HG03460 (cell line): ENCODE measurements at regions not wholly inside any gene's neighbourhood (a gene's known extent, or its start where the extent isn't known, plus 50 kb on each side); places are given as distances from the start of the nearest gene placed in this dataset.
"Not testable (repeated sequence)": the region's sequence is repeated elsewhere in the genome, so short reads cannot be mapped to it uniquely, and the experiment has no call there.

Source experiments
- ATAC-seq: cut with Tn5 transposase; IDR thresholded peaks from one replicate; pipeline ENCODE4 v1.9.1; 2021; ENCODE audit not compliant: unreplicated experiment

DNA sequence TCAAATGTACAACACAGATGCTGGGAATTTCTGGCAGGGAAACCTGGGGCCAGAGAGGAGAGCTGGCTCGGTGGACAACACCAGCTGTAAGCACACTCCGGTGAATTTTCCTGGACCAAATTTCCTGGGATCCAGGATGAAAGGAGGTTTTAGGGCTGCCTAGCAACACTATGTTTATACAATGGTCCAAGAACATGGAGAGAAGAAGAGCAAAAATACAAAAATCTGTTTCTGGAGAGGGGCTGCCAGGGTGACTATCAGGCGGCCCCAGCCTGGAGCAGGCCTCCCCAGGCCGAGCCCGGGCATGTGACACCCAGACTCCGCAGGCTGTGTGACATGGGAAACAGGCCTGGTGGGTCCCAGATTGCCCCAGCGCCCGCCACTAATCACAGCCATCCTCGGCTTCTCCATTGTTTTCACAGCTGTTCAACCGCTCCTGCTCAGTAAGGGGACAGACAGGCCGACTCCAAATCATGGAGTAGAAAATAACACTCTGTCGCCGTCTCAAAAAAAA lies 336.0 kb upstream of the NFIA start:
- ATAC-seq = no peak

GRCh38 chr1:60745484-60745883 lies 336.9 kb upstream of the NFIA start:
- no peak for ATAC-seq

DNA sequence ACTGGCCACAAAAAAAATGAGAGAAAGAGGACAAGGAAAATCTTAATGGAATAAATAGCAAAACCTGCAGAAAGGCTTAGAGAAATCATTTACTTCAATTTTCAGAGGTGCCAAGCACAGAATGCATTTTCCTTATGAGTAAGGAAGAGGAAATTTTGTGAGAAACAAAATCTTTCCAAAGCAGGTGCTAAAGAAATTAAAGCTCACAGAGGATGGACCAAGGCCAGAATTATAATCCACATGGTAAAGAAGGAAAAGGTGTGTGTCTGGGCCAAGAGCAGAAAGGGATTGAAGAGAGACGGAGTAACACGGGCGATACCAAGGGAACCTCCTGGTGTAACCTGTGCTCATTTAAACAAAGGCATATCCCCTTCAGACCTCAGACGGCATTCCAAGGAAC lies 340.0 kb upstream of the NFIA start:
- no peak for ATAC-seq

- ATAC-seq = no peak
Observed at GRCh38 chr1:60740154-60740553, 342.2 kb upstream of the NFIA start.

- ATAC-seq = no peak
Observed at GRCh38 chr1:60739729-60740128, 342.6 kb upstream of the NFIA start.

GRCh38 chr1:60732977-60733401 lies 349.4 kb upstream of the NFIA start:
- no peak for ATAC-seq

GRCh38 chr1:60731321-60731720 lies 351.0 kb upstream of the NFIA start:
- ATAC-seq = no peak

DNA sequence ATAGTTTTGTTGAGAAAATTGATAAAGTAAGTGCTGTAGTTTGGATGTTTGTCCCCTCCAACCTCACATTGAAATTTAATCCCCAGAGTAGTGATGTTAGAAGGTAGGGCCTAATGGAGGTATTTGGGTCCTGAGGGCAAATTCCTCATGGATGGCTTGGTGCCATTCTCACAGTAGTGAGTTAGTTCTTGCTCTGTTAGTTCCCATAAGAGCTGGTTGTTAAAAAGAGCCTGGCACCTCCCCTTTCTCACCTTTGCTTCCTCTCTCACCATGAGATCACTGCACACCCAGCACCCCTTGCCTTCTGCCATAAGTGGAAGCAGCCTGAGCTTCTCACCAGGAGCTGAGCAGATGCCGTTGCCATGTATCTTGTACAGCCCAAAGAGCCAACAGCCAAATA lies 354.8 kb upstream of the NFIA start:
- ATAC-seq = no peak

DNA sequence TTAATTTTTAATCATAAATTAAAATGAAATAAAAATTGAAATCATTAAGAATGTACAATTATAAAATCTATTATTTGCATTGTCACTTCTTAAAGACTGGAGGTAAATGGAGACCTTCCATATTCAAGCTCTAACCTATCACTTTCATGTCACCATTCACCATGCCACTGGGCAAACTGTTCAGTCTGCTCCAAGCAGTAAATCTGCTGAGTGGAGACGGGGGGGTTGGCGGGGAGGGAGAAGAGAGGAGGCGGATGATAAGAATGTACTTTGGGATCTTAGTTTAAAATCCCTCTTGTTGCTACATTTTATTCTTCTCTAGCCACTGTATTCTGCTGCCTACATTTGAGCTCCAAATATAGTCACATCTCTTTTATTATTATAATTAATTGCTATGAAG lies 365.9 kb upstream of the NFIA start:
- ATAC-seq = no peak

- ATAC-seq = no peak
Observed at GRCh38 chr1:60715970-60716369, 366.4 kb upstream of the NFIA start.

- ATAC-seq = no peak
Observed at GRCh38 chr1:60709426-60709825, 372.9 kb upstream of the NFIA start.

DNA sequence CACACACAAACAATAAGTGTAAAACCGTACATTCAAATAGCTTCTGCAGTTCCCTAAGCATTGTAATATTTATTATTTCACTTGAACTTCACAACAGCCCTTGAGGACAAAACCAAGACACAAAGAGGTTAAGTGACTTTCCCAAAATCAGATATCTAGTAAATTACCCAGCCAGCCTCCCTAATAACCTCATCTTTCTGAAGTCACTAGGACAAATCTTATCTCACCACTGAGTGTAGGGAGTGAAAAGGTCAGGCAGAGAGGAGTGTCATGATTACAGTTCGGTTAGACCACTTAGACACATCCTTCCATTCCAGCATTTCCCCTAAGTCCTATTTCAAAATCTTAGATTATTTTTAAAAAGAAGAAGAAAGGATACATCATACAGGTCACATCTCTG lies 377.3 kb upstream of the NFIA start:
- no peak for ATAC-seq

DNA sequence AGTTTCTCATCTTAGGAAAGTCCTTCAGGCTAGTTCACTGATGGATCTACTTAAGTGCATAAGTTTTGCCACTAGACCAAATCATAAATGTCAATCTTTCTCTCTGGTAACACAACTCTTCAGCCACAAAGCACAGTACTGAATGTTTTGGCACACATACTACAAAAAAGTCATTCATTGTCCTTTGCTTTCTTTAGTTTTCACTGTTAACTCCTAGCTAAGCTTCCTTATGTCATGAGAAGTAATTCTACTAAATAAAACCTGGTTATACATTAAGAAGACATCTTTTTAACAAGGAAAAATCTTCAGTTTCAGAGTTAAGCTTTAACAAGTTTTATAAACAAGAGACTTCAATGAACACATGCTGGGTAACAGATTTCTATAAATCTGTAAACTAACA lies 379.2 kb upstream of the NFIA start:
- ATAC-seq = no peak

DNA sequence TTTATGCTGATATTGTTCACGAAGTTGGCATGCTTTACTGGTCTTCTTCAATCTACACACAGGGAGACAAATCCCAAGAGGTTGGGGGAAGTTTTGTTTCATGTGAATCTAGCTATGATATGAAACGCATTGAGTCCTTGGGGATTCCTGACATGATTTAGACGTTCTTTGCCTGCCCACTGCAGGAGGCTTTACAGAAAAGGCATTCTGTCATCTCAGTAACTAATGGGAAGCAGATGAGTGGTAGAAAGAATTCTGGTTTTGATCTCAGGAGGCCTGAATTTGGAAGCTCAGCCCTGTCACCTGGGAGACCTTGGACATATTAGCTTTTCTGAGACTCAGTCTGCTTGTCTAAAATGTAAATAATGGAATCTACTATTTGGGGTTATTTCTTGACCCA lies 383.0 kb upstream of the NFIA start:
- no peak for ATAC-seq

- ATAC-seq = no peak
Observed at GRCh38 chr1:60697204-60697994, 385.0 kb upstream of the NFIA start.

GRCh38 chr1:60696512-60696911 lies 385.8 kb upstream of the NFIA start:
- no peak for ATAC-seq

DNA sequence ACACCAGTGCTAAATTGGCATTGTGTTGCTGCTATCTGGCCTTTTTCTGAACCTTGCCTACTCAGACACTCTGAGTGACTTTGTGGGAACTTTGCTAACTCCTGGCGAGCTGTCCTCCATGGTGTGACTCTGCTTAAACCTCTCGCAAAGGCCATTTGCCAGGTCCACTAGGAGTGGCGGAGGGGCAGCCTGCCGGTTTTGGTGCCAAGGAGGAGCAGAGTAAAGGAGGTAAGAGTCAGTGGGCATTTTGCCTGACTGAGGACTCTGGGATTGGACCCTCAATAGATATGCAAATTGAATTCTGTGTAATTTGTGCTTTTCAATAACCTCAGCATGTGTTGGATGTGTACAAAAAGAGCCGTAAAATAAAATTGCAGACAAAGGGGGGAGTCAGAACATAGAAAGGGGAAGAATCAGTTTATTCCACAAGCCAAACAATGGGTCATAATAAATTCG lies 386.6 kb upstream of the NFIA start:
- ATAC-seq = no peak

GRCh38 chr1:60694980-60695379 lies 387.4 kb upstream of the NFIA start:
- ATAC-seq = no peak

GRCh38 chr1:60692031-60692430 lies 390.3 kb upstream of the NFIA start:
- ATAC-seq = no peak

GRCh38 chr1:60688221-60688620 lies 394.1 kb upstream of the NFIA start:
- not testable (repeated sequence) for ATAC-seq

GRCh38 chr1:60681095-60681860 lies 401.1 kb upstream of the NFIA start:
- no peak for ATAC-seq
